ENCODE measurements at regions not wholly inside any gene's neighbourhood (a gene's known extent, or its start where the extent isn't known, plus 50 kb on each side); places are given as distances from the start of the nearest gene placed in this dataset.

- no peak for TF ChIP-seq POLR2A (IDR thresholded peaks at IDR 0.05)
- no peak for TF ChIP-seq CTCF (IDR thresholded peaks at IDR 0.05)
Observed at GRCh38 chr3:106006571-106006970, 137.8 kb upstream of the CBLB start.
